ENCODE measurements at regions not wholly inside any gene's neighbourhood (a gene's known extent, or its start where the extent isn't known, plus 50 kb on each side); places are given as distances from the start of the nearest gene placed in this dataset.
"Not testable (repeated sequence)": the region's sequence is repeated elsewhere in the genome, so short reads cannot be mapped to it uniquely, and the experiment has no call there.

GRCh38 chr14:22370084-22370847 lies 218.8 kb downstream of the DAD1 start:
- Histone ChIP-seq H3K4me1 (ENCODE audit: control insufficient read depth in 1 of 2, extremely low read depth in 1 of 2, insufficient read depth in 2 of 2, low read length in 2 of 2) (no peaks in the 10 kb centered on the region), H3K36me3 (ENCODE audit: control insufficient read depth in 2 of 2, extremely low read depth in 1 of 2, insufficient read depth in 1 of 2, low read length in 1 of 2) (no peaks in the 10 kb centered on the region), H3K4me3 (ENCODE audit: control insufficient read depth in 1 of 2, extremely low read depth in 1 of 2, low read length in 1 of 2) (no peak overlapping the region), H3K27ac (ENCODE audit: low read length) (no peak overlapping the region), H3K27me3 (replicated peaks in 1 of 2; ENCODE audit: control insufficient read depth in 2 of 2, extremely low read depth in 1 of 2, insufficient read depth in 2 of 2, low read length in 1 of 2) (no peaks in the 10 kb centered on the region), H3K9me3 (no peaks in the 10 kb centered on the region)
- DNase-seq (no peak), ATAC-seq (replicated peaks in 1 of 4) (no peak)
- no peaks in the 10 kb centered on the region for H3K9me3 Mint-ChIP-seq
- no peaks in the 10 kb centered on the region for H3K36me3 Mint-ChIP-seq
- no peak overlapping the region for H3K4me3 Mint-ChIP-seq
- no peaks in the 10 kb centered on the region for H3K27me3 Mint-ChIP-seq
- ChIA-PET CTCF (no interaction called here), POLR2A (no interaction called here)
- H3K27ac Mint-ChIP-seq, result no peak overlapping the region
- H3K4me1 Mint-ChIP-seq, result no peaks in the 10 kb centered on the region
- no CpG with 5 or more reads among the region's 2 CpGs for WGBS (ENCODE audit: insufficient coverage)

GRCh38 chr14:22358726-22359125 lies 230.3 kb downstream of the DAD1 start:
- Mint-ChIP-seq H3K9me3 (no peaks in the 10 kb centered on the region), H3K36me3 (no peaks in the 10 kb centered on the region), H3K27me3 (no peaks in the 10 kb centered on the region), H3K4me3 (no peak overlapping the region), H3K27ac (no peak overlapping the region), H3K4me1 (no peaks in the 10 kb centered on the region)
- Histone ChIP-seq H3K4me1 (ENCODE audit: control insufficient read depth in 1 of 2, extremely low read depth in 1 of 2, insufficient read depth in 2 of 2, low read length in 2 of 2) (no peaks in the 10 kb centered on the region), H3K36me3 (ENCODE audit: control insufficient read depth in 2 of 2, extremely low read depth in 1 of 2, insufficient read depth in 1 of 2, low read length in 1 of 2) (no peaks in the 10 kb centered on the region), H3K4me3 (ENCODE audit: control insufficient read depth in 1 of 2, extremely low read depth in 1 of 2, low read length in 1 of 2) (no peak overlapping the region), H3K9me3 (no peaks in the 10 kb centered on the region), H3K27ac (ENCODE audit: low read length) (no peak overlapping the region), H3K27me3 (replicated peaks in 1 of 2; ENCODE audit: control insufficient read depth in 2 of 2, extremely low read depth in 1 of 2, insufficient read depth in 2 of 2, low read length in 1 of 2) (no peaks in the 10 kb centered on the region)
- CTCF ChIA-PET, result no interaction called here
- POLR2A ChIA-PET, result no interaction called here
- no peak for DNase-seq
- ATAC-seq (replicated peaks in 1 of 4), result no peak

- H3K36me3 Mint-ChIP-seq; POLR2A ChIA-PET; H3K9me3 Mint-ChIP-seq; H3K4me1 ChIP-seq (ENCODE audit: control insufficient read depth in 1 of 2, extremely low read depth in 1 of 2, insufficient read depth in 2 of 2, low read length in 2 of 2); H3K4me3 ChIP-seq (ENCODE audit: control insufficient read depth in 1 of 2, extremely low read depth in 1 of 2, low read length in 1 of 2); H3K36me3 ChIP-seq (ENCODE audit: control insufficient read depth in 2 of 2, extremely low read depth in 1 of 2, insufficient read depth in 1 of 2, low read length in 1 of 2); H3K4me3 Mint-ChIP-seq; H3K27ac ChIP-seq (ENCODE audit: low read length); H3K4me1 Mint-ChIP-seq; H3K27ac Mint-ChIP-seq; CTCF ChIA-PET; DNase-seq; H3K27me3 ChIP-seq (replicated peaks in 1 of 2; ENCODE audit: control insufficient read depth in 2 of 2, extremely low read depth in 1 of 2, insufficient read depth in 2 of 2, low read length in 1 of 2); H3K9me3 ChIP-seq; H3K27me3 Mint-ChIP-seq; ATAC-seq (replicated peaks in 1 of 4): not testable (repeated sequence)
- WGBS (ENCODE audit: insufficient coverage), result no CpG with 5 or more reads among the region's 4 CpGs
Measured at GRCh38 chr14:22349281-22349680, 239.7 kb downstream of the DAD1 start.

- Mint-ChIP-seq H3K4me1 (no peaks in the 10 kb centered on the region), H3K36me3 (no peaks in the 10 kb centered on the region), H3K4me3 (no peak overlapping the region), H3K27ac (no peak overlapping the region), H3K9me3 (no peaks in the 10 kb centered on the region), H3K27me3 (no peaks in the 10 kb centered on the region)
- POLR2A ChIA-PET, result no interaction called here
- no peaks in the 10 kb centered on the region for H3K36me3 ChIP-seq (ENCODE audit: control insufficient read depth in 2 of 2, extremely low read depth in 1 of 2, insufficient read depth in 1 of 2, low read length in 1 of 2)
- CTCF ChIA-PET, result no interaction called here
- no peak overlapping the region for H3K4me3 ChIP-seq (ENCODE audit: control insufficient read depth in 1 of 2, extremely low read depth in 1 of 2, low read length in 1 of 2)
- DNase-seq (no peak), ATAC-seq (replicated peaks in 1 of 4) (no peak)
- H3K27me3 ChIP-seq (replicated peaks in 1 of 2; ENCODE audit: control insufficient read depth in 2 of 2, extremely low read depth in 1 of 2, insufficient read depth in 2 of 2, low read length in 1 of 2), result no peaks in the 10 kb centered on the region
- H3K4me1 ChIP-seq (ENCODE audit: control insufficient read depth in 1 of 2, extremely low read depth in 1 of 2, insufficient read depth in 2 of 2, low read length in 2 of 2), result no peaks in the 10 kb centered on the region
- H3K9me3 ChIP-seq, result no peaks in the 10 kb centered on the region
- H3K27ac ChIP-seq (ENCODE audit: low read length), result no peak overlapping the region
- no CpG with 5 or more reads among the region's 3 CpGs for WGBS (ENCODE audit: insufficient coverage)
Measured at GRCh38 chr14:22344673-22345072, 244.4 kb downstream of the DAD1 start.

- H3K4me1 Mint-ChIP-seq; H3K4me3 ChIP-seq (ENCODE audit: control insufficient read depth in 1 of 2, extremely low read depth in 1 of 2, low read length in 1 of 2); H3K4me3 Mint-ChIP-seq; H3K9me3 ChIP-seq; H3K4me1 ChIP-seq (ENCODE audit: control insufficient read depth in 1 of 2, extremely low read depth in 1 of 2, insufficient read depth in 2 of 2, low read length in 2 of 2); H3K27ac Mint-ChIP-seq; CTCF ChIA-PET; ATAC-seq (replicated peaks in 1 of 4); H3K27ac ChIP-seq (ENCODE audit: low read length); H3K36me3 Mint-ChIP-seq; H3K36me3 ChIP-seq (ENCODE audit: control insufficient read depth in 2 of 2, extremely low read depth in 1 of 2, insufficient read depth in 1 of 2, low read length in 1 of 2); DNase-seq; H3K27me3 Mint-ChIP-seq; POLR2A ChIA-PET; H3K9me3 Mint-ChIP-seq; H3K27me3 ChIP-seq (replicated peaks in 1 of 2; ENCODE audit: control insufficient read depth in 2 of 2, extremely low read depth in 1 of 2, insufficient read depth in 2 of 2, low read length in 1 of 2): not testable (repeated sequence)
- no CpG with 5 or more reads among the region's 4 CpGs for WGBS (ENCODE audit: insufficient coverage)
Measured at GRCh38 chr14:22344209-22344608, 244.8 kb downstream of the DAD1 start.

- Histone ChIP-seq H3K9me3 (no peaks in the 10 kb centered on the region), H3K36me3 (ENCODE audit: control insufficient read depth in 2 of 2, extremely low read depth in 1 of 2, insufficient read depth in 1 of 2, low read length in 1 of 2) (no peaks in the 10 kb centered on the region), H3K4me3 (ENCODE audit: control insufficient read depth in 1 of 2, extremely low read depth in 1 of 2, low read length in 1 of 2) (no peak overlapping the region), H3K27ac (ENCODE audit: low read length) (no peak overlapping the region), H3K4me1 (ENCODE audit: control insufficient read depth in 1 of 2, extremely low read depth in 1 of 2, insufficient read depth in 2 of 2, low read length in 2 of 2) (no peaks in the 10 kb centered on the region), H3K27me3 (replicated peaks in 1 of 2; ENCODE audit: control insufficient read depth in 2 of 2, extremely low read depth in 1 of 2, insufficient read depth in 2 of 2, low read length in 1 of 2) (no peaks in the 10 kb centered on the region)
- no peaks in the 10 kb centered on the region for H3K36me3 Mint-ChIP-seq
- H3K27me3 Mint-ChIP-seq, result no peaks in the 10 kb centered on the region
- no CpG with 5 or more reads among the region's 3 CpGs for WGBS (ENCODE audit: insufficient coverage)
- DNase-seq (no peak), ATAC-seq (replicated peaks in 1 of 4) (no peak)
- POLR2A ChIA-PET, result interaction anchor here in 1 of 2 donors (0.7 kb wide), 1 partner anchor 19 kb away, joined by 4 read pairs; no protein-coding TSS in a partner anchor
- no peaks in the 10 kb centered on the region for H3K9me3 Mint-ChIP-seq
- no peaks in the 10 kb centered on the region for H3K4me1 Mint-ChIP-seq
- CTCF ChIA-PET, result no interaction called here
- H3K4me3 Mint-ChIP-seq, result no peak overlapping the region
- H3K27ac Mint-ChIP-seq, result no peak overlapping the region
Measured at GRCh38 chr14:22341049-22341448, 248.0 kb downstream of the DAD1 start.

Data from T-cell (primary cell).